ENCODE measurements at regions not wholly inside any gene's neighbourhood (a gene's known extent, or its start where the extent isn't known, plus 50 kb on each side); places are given as distances from the start of the nearest gene placed in this dataset.

GRCh38 chr3:59580499-59580898 lies 530.7 kb upstream of the CFAP20DC start:
- no peak overlapping the region for H3K4me3 Mint-ChIP-seq
- DNase-seq: no peak
- peaks cover 2 to 6% of the 10 kb centered on the region in 2 donors for H3K4me1 Mint-ChIP-seq
- H3K27me3 Mint-ChIP-seq: peaks cover 0 to 4% of the 10 kb centered on the region in 2 donors
- H3K9me3 Mint-ChIP-seq: peaks cover 7 to 8% of the 10 kb centered on the region in 2 donors
- H3K36me3 Mint-ChIP-seq: no peaks in the 10 kb centered on the region
- H3K27ac Mint-ChIP-seq: no peak overlapping the region
- peak; percentile 25 to 51 for ATAC-seq (replicated peaks)

GRCh38 chr3:59578129-59578528 lies 528.3 kb upstream of the CFAP20DC start:
- ATAC-seq (replicated peaks): no peak
- Mint-ChIP-seq H3K27ac (no peak overlapping the region), H3K9me3 (peaks cover 6 to 7% of the 10 kb centered on the region in 2 donors)

DNA sequence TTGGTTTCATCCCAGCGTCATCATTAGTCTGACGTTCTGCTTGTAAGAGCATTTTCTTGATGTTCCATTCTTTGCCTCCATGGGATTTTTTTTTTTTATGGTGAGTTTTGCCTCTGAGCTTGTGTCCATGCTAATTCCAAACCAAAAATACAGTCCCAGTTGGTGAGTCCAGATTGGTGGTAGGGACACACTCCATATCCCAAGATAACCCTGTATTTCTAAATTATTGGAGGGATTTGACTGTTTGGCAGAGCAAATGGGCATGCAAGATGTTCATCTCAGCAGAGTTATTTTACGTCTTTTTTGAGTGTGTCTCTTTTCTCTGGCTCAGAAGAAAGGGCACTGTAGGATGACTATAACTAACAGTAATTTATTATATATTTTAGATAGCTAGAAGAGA lies 526.8 kb upstream of the CFAP20DC start:
- Mint-ChIP-seq H3K27ac (no peak overlapping the region), H3K4me3 (no peak overlapping the region), H3K9me3 (no peaks in the 10 kb centered on the region), H3K4me1 (peaks cover 2 to 6% of the 10 kb centered on the region in 2 donors), H3K36me3 (no peaks in the 10 kb centered on the region), H3K27me3 (no peaks in the 10 kb centered on the region)
- ATAC-seq (replicated peaks): no peak
- DNase-seq: no peak

More at GRCh38 chr3:59578129-59578528, 528.3 kb upstream of the CFAP20DC start:
- Mint-ChIP-seq H3K27me3 (peaks cover 0 to under 1% of the 10 kb centered on the region in 2 donors), H3K4me1 (peaks cover 2 to 6% of the 10 kb centered on the region in 2 donors), H3K4me3 (no peak overlapping the region), H3K36me3 (no peaks in the 10 kb centered on the region)
- DNase-seq: no peak

DNA sequence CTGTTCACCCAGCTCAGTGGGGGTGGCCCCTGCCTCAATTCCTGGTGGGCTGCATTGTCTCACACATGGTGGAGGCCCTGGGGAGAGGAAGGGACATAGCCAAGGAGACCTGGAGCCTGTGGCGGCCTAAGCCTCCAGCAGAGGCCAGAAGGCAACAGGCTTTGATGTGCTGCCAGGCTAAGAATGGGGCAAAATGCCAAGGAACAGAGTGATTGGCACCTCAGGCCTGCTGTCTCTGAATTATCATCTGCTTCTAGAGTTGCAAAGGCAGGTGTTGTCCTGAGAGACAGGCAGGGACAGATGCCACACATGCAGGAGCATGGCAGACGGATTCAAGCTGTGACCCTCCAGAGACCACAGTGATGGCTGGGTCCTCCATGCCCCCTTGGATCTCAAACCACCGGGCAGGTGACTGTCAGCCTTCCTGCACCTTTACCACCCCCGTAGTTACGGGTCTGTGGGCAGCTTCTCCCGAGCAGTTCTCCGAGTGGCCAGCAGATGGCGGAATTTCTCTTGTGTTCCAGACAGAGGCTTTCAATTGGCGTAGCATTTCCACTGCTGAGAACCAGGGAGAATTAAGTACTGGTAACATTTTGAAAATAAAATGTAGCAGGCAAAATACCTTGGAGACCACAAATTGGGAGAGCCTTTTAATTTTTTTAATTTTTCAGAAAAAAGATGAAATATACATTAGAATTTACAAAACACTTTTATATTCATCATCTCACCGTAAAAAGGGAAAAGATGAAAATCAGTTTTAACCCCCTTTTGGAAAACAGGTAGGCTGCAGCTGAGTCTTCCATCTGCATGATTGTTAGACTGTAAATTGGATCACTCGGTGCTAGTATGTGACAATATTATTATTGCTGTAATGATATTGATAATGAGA lies 525.5 kb upstream of the CFAP20DC start:
- no peaks in the 10 kb centered on the region for H3K9me3 Mint-ChIP-seq

DNA sequence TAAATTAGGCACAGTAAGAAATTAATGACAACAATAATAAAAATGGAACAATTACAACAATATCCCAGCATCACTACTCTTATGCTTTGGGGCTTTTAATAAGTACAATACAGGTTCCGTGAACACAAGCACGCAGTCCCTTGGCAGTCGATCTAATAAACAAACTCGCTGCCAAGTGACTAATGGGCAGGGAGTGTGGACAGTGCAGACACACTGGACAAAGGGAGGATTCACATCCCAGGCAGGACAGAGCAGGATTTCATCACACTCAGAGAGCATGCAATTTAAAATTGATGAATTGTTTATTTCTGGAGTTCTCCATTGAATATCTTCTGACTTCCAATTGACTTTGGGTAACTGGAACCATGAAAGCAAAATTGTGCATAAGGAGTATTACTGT lies 524.1 kb upstream of the CFAP20DC start:
- no peak for DNase-seq
- ATAC-seq (replicated peaks): no peak
- no peaks in the 10 kb centered on the region for H3K27me3 Mint-ChIP-seq
- H3K4me3 Mint-ChIP-seq: no peak overlapping the region
- H3K4me1 Mint-ChIP-seq: peaks cover 2 to 5% of the 10 kb centered on the region in 2 donors
- no peaks in the 10 kb centered on the region for H3K36me3 Mint-ChIP-seq
- no peak overlapping the region for H3K27ac Mint-ChIP-seq
- no peaks in the 10 kb centered on the region for H3K9me3 Mint-ChIP-seq

More for the DNA sequence above, 525.5 kb upstream of the CFAP20DC start:
- Mint-ChIP-seq H3K4me3 (no peak overlapping the region), H3K27ac (no peak overlapping the region), H3K27me3 (no peaks in the 10 kb centered on the region), H3K36me3 (no peaks in the 10 kb centered on the region), H3K4me1 (peaks cover 1 to 2% of the 10 kb centered on the region in 2 donors)
- DNase-seq (peak; percentile 67), ATAC-seq (replicated peaks) (peak; percentile 81 to 87)

- Mint-ChIP-seq H3K4me1 (peaks cover under 1 to 11% of the 10 kb centered on the region in 2 donors), H3K27ac (no peak overlapping the region), H3K9me3 (no peaks in the 10 kb centered on the region), H3K27me3 (no peaks in the 10 kb centered on the region), H3K4me3 (no peak overlapping the region), H3K36me3 (no peaks in the 10 kb centered on the region)
- ATAC-seq (replicated peaks) (no peak), DNase-seq (no peak)
These were observed 522.3 kb upstream of the CFAP20DC start for GRCh38 chr3:59572106-59572505.

DNA sequence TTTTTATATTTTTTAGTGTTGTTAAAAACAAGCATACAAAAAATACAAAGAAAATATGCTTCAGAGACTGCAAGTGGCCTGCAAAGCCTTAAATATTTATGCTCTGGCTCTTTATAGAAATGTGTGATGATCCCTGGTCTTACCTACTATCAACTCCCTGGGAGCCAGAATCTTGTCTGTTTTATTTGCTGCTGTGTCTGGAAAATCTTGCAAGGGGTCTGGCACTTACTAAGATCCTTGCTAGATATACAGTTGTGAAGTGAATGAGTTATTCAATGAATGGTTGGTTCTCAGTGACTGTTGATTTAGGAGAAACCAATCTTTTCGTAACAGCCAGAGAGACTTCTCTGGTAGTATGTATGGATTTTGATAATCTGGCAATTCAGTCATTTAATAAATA lies 521.0 kb upstream of the CFAP20DC start:
- no peaks in the 10 kb centered on the region for H3K36me3 Mint-ChIP-seq
- H3K4me3 Mint-ChIP-seq: no peak overlapping the region
- H3K9me3 Mint-ChIP-seq: no peaks in the 10 kb centered on the region

DNA sequence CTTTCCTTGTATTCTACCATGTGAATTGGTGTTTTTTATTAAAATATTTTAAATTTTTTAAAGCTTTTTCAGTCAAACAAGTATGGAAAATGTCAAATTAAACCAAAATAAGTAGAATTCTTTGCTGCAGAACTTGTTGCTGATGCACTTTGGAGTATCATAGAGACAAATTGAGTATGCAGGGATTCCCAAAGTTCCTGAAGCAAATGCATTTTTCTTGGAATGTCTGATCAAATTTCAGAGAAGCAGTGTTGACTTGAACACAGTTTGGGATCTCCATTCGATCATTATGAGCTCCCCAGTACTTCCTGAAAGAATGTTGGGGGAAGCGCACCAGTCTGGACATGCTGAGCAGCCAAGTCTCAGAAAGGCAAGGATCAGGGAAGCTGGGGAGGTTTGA lies 517.8 kb upstream of the CFAP20DC start:
- peaks cover 0 to 11% of the 10 kb centered on the region in 2 donors for H3K4me1 Mint-ChIP-seq
- no peaks in the 10 kb centered on the region for H3K27me3 Mint-ChIP-seq
- ATAC-seq (replicated peaks) (no peak), DNase-seq (no peak)
- H3K9me3 Mint-ChIP-seq: no peaks in the 10 kb centered on the region
- no peak overlapping the region for H3K4me3 Mint-ChIP-seq
- H3K27ac Mint-ChIP-seq: no peak overlapping the region
- no peaks in the 10 kb centered on the region for H3K36me3 Mint-ChIP-seq

More for the DNA sequence above, 521.0 kb upstream of the CFAP20DC start:
- ATAC-seq (replicated peaks) (no peak), DNase-seq (no peak)
- no peaks in the 10 kb centered on the region for H3K27me3 Mint-ChIP-seq
- H3K27ac Mint-ChIP-seq: no peak overlapping the region
- peaks cover 0 to 11% of the 10 kb centered on the region in 2 donors for H3K4me1 Mint-ChIP-seq

DNA sequence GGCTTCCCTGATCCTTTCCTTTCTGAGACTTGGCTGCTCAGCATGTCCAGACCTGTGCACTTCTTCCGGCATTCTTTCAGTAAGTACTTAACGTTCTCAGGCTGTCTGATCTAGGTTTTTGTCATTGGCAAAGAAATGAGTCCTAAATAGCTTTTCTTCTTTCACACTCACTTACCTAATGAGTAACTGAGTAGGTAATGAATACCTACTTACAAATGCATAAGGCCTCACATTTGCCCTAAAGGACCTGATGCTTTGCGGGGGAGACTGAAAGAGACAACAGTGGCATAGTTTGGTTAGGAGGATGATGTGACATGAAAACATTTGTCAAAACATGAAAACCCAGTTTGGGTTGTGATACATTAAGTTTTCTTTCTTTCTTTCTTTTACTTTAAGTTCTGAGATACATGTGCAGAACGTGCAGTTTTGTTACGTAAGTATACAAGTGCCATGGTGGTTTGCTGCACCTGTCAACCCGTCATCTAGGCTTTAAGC lies 516.7 kb upstream of the CFAP20DC start:
- DNase-seq: no peak
- peaks cover 0 to 11% of the 10 kb centered on the region in 2 donors for H3K4me1 Mint-ChIP-seq
- ATAC-seq (replicated peaks): no peak
- no peak overlapping the region for H3K27ac Mint-ChIP-seq
- no peaks in the 10 kb centered on the region for H3K9me3 Mint-ChIP-seq
- no peaks in the 10 kb centered on the region for H3K27me3 Mint-ChIP-seq
- H3K36me3 Mint-ChIP-seq: no peaks in the 10 kb centered on the region
- no peak overlapping the region for H3K4me3 Mint-ChIP-seq

DNA sequence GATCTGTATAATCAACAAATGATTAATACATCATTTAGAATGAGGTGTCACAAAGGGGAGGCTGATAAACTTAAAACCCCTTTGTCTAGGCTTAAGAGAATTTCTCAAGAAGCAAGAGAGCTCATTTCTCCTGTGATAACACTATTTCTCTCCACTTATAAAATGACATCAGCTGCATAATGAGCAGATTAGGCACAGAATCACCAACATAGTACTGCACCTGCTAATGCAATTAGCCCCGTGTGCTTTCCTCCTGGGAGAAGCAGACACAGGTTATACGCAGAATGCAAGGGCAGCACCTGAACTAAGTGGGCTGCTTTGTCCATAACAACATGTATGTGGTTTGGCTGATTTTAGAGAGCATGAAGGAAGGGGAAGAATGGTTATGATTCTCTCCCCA lies 515.3 kb upstream of the CFAP20DC start:
- Mint-ChIP-seq H3K4me1 (peaks cover 0 to 11% of the 10 kb centered on the region in 2 donors), H3K9me3 (no peaks in the 10 kb centered on the region), H3K4me3 (no peak overlapping the region), H3K27me3 (no peaks in the 10 kb centered on the region), H3K36me3 (no peaks in the 10 kb centered on the region), H3K27ac (no peak overlapping the region)
- no peak for ATAC-seq (replicated peaks)
- no peak for DNase-seq

DNA sequence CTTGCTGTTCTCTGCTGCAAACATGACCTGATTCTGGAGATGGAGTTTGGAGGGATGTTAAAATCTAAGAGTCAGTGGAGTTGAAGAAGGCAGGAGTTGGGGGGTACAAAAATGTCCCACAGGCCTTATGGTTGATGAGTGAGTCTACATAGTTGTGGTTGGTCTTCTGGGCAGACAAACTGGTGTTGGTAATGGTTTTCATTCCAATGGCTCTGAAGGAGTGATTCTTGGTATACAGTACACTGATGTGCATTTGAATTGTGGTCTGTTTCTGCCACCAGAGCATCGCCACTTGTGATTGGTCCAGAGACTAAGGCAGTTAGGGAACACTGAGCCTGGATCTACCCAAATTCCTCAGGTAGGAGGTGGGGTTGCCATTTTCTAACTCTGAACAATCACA lies 514.1 kb upstream of the CFAP20DC start:
- ATAC-seq (replicated peaks) (no peak), DNase-seq (no peak)
- H3K36me3 Mint-ChIP-seq: no peaks in the 10 kb centered on the region
- peaks cover 2 to 7% of the 10 kb centered on the region in 2 donors for H3K4me1 Mint-ChIP-seq
- no peaks in the 10 kb centered on the region for H3K27me3 Mint-ChIP-seq
- no peak overlapping the region for H3K4me3 Mint-ChIP-seq
- H3K27ac Mint-ChIP-seq: no peak overlapping the region
- H3K9me3 Mint-ChIP-seq: no peaks in the 10 kb centered on the region

- Mint-ChIP-seq H3K9me3 (no peaks in the 10 kb centered on the region), H3K4me3 (no peak overlapping the region), H3K27me3 (no peaks in the 10 kb centered on the region), H3K27ac (no peak overlapping the region), H3K4me1 (peaks cover 0 to 2% of the 10 kb centered on the region in 2 donors), H3K36me3 (no peaks in the 10 kb centered on the region)
- ATAC-seq (replicated peaks) (no peak), DNase-seq (no peak)
These were observed 513.3 kb upstream of the CFAP20DC start for GRCh38 chr3:59563072-59563605.

DNA sequence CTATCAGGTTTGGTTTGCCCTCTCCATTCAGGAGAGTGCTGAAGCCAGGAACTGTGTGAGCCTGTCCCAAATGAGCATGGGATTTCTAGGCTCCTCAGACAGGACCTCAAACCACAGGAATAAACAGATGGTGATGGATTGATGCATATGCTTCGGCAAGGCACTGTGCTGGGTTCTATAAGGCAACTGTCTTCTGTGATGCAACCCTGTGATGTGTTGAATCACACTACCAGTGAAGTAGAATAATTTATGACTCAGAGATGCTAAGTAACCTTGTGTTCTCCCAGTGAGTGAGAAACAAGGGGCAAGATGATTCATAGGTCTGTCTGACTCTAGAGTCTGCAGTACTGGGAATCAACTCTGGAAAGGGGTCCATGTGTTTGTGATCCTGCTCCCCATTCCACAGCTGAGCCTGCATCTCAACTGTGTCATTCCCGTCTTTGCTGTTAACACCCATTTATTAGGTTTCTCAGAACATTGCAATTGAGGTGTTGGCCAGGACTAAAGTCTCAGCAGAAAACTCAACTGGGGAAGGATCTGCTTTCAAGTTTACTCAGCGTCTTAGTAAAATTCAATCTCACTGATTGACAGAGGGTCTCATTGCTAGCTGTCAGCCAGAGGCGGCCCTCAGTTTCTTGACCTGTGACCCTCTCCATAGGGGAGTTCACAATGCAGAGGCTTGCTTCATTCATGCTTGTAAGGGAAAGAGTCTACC lies 510.1 kb upstream of the CFAP20DC start:
- no peak overlapping the region for H3K4me3 Mint-ChIP-seq
- DNase-seq: no peak
- no peaks in the 10 kb centered on the region for H3K9me3 Mint-ChIP-seq
- peaks cover 0 to 2% of the 10 kb centered on the region in 2 donors for H3K4me1 Mint-ChIP-seq
- H3K27ac Mint-ChIP-seq: no peak overlapping the region
- ATAC-seq (replicated peaks): peak; percentile 53
- no peaks in the 10 kb centered on the region for H3K27me3 Mint-ChIP-seq
- H3K36me3 Mint-ChIP-seq: no peaks in the 10 kb centered on the region

GRCh38 chr3:59558906-59559720 lies 509.3 kb upstream of the CFAP20DC start:
- Mint-ChIP-seq H3K27me3 (no peaks in the 10 kb centered on the region), H3K36me3 (no peaks in the 10 kb centered on the region), H3K4me1 (peaks cover 0 to 2% of the 10 kb centered on the region in 2 donors), H3K4me3 (no peak overlapping the region), H3K27ac (no peak overlapping the region), H3K9me3 (no peaks in the 10 kb centered on the region)
- ATAC-seq (replicated peaks): no peak
- no peak for DNase-seq

Data from stimulated activated naive B cell treated with anti-CD40 and anti-IgM and Interleukin-4, amounts not matched to agents 10 μg/mL and 1 μg/mL and 100 μg/mL, for 72 hours (primary cell).